Liver (tissue), 3 donors: ENCODE measurements at regions not wholly inside any gene's neighbourhood (a gene's known extent, or its start where the extent isn't known, plus 50 kb on each side); places are given as distances from the start of the nearest gene placed in this dataset.

Source experiments
- EGR1 ChIP-seq, 2 donors: IDR thresholded peaks; 2 replicates each; pipeline ENCODE4 v1.6.1; 2016 to 2018; ENCODE audit warnings: antibody characterized with exemption in 2 of 2, low read depth in 2 of 2
- FOXA1 ChIP-seq: IDR thresholded peaks from 2 replicates; pipeline ENCODE4 v1.6.1; 2016; ENCODE audit warnings: antibody characterized with exemption
- TAF1 ChIP-seq: conservative IDR thresholded peaks from 2 replicates; pipeline ENCODE4 v1.6.1; 2016; ENCODE audit warnings: antibody characterized with exemption, mild to moderate bottlenecking
- TF ChIP-seq, protein P1 (sequence below): fragments of 150-350 bp; IDR thresholded peaks from 2 replicates; pipeline ENCODE4 v1.5.1; 2017; ENCODE audit warnings: improper control_type of control experiment, low read depth, low read length; ENCODE audit not compliant: missing input control
- TF ChIP-seq, protein P2 (sequence below): IDR thresholded peaks from 2 replicates; pipeline ENCODE4 v1.6.1; 2016; ENCODE audit warnings: antibody characterized with exemption
- donor health status: healthy.
- donor health status: healthy.

DNA sequence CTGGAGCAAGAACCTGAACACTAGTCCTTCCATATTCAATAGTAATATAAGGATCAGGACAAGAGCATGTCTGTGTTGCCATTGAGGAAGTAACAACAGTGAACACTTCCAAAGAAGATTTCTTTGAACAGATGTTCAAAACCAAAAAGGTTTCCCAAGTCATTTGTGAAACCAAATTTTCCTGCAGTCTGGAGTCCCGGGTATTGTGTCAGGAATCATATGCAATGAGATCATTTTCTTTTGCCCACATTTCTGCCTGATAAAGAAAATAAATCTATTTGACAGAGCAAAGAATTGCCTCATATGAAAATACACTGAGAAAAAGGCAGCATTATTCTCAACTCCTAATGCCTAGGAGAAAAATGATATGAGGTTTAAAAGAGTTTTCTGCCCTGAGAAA is 151.7 kb downstream of the SNX18 start:
- TF ChIP-seq, protein P1, sequence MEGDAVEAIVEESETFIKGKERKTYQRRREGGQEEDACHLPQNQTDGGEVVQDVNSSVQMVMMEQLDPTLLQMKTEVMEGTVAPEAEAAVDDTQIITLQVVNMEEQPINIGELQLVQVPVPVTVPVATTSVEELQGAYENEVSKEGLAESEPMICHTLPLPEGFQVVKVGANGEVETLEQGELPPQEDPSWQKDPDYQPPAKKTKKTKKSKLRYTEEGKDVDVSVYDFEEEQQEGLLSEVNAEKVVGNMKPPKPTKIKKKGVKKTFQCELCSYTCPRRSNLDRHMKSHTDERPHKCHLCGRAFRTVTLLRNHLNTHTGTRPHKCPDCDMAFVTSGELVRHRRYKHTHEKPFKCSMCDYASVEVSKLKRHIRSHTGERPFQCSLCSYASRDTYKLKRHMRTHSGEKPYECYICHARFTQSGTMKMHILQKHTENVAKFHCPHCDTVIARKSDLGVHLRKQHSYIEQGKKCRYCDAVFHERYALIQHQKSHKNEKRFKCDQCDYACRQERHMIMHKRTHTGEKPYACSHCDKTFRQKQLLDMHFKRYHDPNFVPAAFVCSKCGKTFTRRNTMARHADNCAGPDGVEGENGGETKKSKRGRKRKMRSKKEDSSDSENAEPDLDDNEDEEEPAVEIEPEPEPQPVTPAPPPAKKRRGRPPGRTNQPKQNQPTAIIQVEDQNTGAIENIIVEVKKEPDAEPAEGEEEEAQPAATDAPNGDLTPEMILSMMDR, result no peak
- no peak for TF ChIP-seq TAF1
- TF ChIP-seq FOXA1, result no peak
- TF ChIP-seq EGR1 (IDR thresholded peaks at IDR 0.05; ENCODE audit: low read depth in 2 of 2), result no peak
- TF ChIP-seq, protein P2, sequence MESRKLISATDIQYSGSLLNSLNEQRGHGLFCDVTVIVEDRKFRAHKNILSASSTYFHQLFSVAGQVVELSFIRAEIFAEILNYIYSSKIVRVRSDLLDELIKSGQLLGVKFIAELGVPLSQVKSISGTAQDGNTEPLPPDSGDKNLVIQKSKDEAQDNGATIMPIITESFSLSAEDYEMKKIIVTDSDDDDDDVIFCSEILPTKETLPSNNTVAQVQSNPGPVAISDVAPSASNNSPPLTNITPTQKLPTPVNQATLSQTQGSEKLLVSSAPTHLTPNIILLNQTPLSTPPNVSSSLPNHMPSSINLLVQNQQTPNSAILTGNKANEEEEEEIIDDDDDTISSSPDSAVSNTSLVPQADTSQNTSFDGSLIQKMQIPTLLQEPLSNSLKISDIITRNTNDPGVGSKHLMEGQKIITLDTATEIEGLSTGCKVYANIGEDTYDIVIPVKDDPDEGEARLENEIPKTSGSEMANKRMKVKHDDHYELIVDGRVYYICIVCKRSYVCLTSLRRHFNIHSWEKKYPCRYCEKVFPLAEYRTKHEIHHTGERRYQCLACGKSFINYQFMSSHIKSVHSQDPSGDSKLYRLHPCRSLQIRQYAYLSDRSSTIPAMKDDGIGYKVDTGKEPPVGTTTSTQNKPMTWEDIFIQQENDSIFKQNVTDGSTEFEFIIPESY, result no peak
